ENCODE measurements at regions not wholly inside any gene's neighbourhood (a gene's known extent, or its start where the extent isn't known, plus 50 kb on each side); places are given as distances from the start of the nearest gene placed in this dataset.

- DNase-seq = no peak
- Histone ChIP-seq H3K36me3 (replicated peaks) (no peaks in the 10 kb centered on the region), H3K27me3 (replicated peaks) (no peaks in the 10 kb centered on the region), H3K27ac (no peak overlapping the region), H3K4me3 (ENCODE audit: low read depth, low read length) (no peak overlapping the region)
- no peak for TF ChIP-seq CTCF (IDR thresholded peaks at IDR 0.05; ENCODE audit: low read depth, low read length, missing control alignments)
- in situ Hi-C loops (cut with HindIII; ENCODE audit: low pct_ligation_motif_present, low sequenced_read_pairs) = no loop called here
Observed at GRCh38 chr14:24721775-24722174, 87.8 kb upstream of the GZMB start.

DNA sequence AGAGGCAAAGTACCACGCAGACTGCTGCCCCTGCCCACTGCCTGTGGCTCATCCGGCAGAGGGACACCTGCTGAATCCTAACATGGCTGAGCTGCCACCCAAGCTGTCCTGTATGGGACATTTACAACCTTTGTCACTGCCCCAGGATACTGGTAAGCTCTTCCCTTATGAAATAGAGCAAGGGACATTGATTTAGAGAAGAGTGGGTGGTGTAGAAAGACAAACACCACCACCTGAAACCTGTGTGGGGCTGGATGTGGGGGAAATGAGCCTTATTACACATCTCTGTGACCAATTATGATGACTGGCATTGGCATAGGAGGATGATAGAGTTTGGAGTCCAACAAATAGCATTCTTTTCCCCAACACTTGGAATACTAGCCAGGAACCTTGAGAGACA, 81.2 kb upstream of the GZMB start:
- Histone ChIP-seq H3K27me3 (replicated peaks) (no peaks in the 10 kb centered on the region), H3K36me3 (replicated peaks) (no peaks in the 10 kb centered on the region), H3K27ac (no peak overlapping the region), H3K4me3 (ENCODE audit: low read depth, low read length) (no peak overlapping the region)
- TF ChIP-seq CTCF (IDR thresholded peaks at IDR 0.05; ENCODE audit: low read depth, low read length, missing control alignments) = no peak
- no peak for DNase-seq
- in situ Hi-C loops (cut with HindIII; ENCODE audit: low pct_ligation_motif_present, low sequenced_read_pairs) = no loop called here

DNA sequence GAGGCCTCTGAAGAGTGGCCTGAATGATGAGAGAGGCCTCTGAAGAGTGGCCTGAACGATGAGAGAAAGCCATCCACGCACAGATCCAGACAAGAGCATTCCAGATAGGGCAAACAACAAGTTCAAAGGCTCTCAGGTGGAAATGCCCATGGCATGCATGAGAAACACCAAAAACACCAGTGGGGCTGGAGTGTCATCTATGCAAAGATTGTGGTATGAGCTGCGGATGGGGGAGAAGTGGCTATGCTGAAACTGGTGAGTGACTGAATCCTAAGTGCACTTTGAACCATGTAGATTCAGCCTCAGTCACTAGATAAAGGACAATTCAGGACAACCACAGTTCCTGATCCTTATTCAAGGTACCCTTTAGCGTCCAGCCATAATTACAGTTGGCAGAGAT, 79.4 kb upstream of the GZMB start:
- no peak overlapping the region for H3K4me3 ChIP-seq (ENCODE audit: low read depth, low read length)
- no peak for TF ChIP-seq CTCF (IDR thresholded peaks at IDR 0.05; ENCODE audit: low read depth, low read length, missing control alignments)
- no peaks in the 10 kb centered on the region for H3K27me3 ChIP-seq (replicated peaks)
- DNase-seq = no peak
- no peak overlapping the region for H3K27ac ChIP-seq
- no peaks in the 10 kb centered on the region for H3K36me3 ChIP-seq (replicated peaks)
- in situ Hi-C loops (cut with HindIII; ENCODE audit: low pct_ligation_motif_present, low sequenced_read_pairs) = no loop called here

DNA sequence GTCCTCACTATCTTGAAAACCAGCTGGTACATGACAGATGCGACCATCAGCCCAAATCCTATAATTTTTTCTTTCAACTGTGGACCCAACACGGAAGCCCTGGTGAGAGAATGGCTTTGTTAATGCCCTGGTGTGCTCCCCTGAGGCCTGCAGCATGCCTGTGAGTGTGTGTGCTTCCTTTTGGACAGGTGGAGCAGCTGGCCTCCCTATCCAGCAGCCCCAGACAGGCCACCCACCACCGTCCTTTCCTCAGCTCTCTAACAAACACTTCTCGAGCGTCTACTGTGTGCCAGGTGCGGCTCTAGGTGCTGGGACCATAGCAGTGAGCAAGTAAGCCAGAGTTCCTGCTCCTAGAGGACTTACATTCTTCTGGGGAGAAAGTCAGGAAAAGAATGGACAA, 78.9 kb upstream of the GZMB start:
- in situ Hi-C loops (cut with HindIII; ENCODE audit: low pct_ligation_motif_present, low sequenced_read_pairs) = no loop called here

DNA sequence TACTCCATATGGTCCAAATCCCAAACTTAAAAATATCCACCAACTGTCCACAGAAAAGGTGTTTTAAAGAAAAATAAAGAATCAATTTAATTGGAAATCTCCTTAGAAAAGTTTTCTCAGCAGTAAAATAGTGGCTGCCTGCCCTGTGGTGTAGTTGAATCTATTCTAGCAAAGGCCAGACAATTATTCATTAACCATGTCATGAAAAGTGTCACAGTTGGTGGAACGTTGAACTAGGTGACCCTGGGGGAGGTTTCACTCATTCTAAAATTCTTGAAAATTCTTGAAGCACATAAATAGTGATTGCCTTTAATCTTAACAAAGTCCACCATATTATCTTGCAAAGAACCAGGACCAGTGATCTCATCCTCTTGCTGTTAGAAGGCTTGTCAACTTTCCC, 78.4 kb upstream of the GZMB start:
- TF ChIP-seq CTCF (IDR thresholded peaks at IDR 0.05; ENCODE audit: low read depth, low read length, missing control alignments) = no peak
- no peaks in the 10 kb centered on the region for H3K36me3 ChIP-seq (replicated peaks)
- H3K27ac ChIP-seq = no peak overlapping the region
- in situ Hi-C loops (cut with HindIII; ENCODE audit: low pct_ligation_motif_present, low sequenced_read_pairs) = no loop called here
- no peaks in the 10 kb centered on the region for H3K27me3 ChIP-seq (replicated peaks)
- no peak overlapping the region for H3K4me3 ChIP-seq (ENCODE audit: low read depth, low read length)
- DNase-seq = no peak

More for the DNA sequence above, 78.9 kb upstream of the GZMB start:
- Histone ChIP-seq H3K27me3 (replicated peaks) (no peaks in the 10 kb centered on the region), H3K27ac (no peak overlapping the region), H3K4me3 (ENCODE audit: low read depth, low read length) (no peak overlapping the region), H3K36me3 (replicated peaks) (no peaks in the 10 kb centered on the region)
- no peak for TF ChIP-seq CTCF (IDR thresholded peaks at IDR 0.05; ENCODE audit: low read depth, low read length, missing control alignments)
- no peak for DNase-seq

- Histone ChIP-seq H3K4me3 (ENCODE audit: low read depth, low read length) (no peak overlapping the region), H3K36me3 (replicated peaks) (no peaks in the 10 kb centered on the region), H3K27ac (no peak overlapping the region), H3K27me3 (replicated peaks) (no peaks in the 10 kb centered on the region)
- in situ Hi-C loops (cut with HindIII; ENCODE audit: low pct_ligation_motif_present, low sequenced_read_pairs) = no loop called here
- peak; percentile 87 for TF ChIP-seq CTCF (IDR thresholded peaks at IDR 0.05; ENCODE audit: low read depth, low read length, missing control alignments)
- peak; percentile 47 for DNase-seq
Observed at GRCh38 chr14:24710403-24711112, 76.6 kb upstream of the GZMB start.
